K562 (cell line): ENCODE measurements at regions not wholly inside any gene's neighbourhood (a gene's known extent, or its start where the extent isn't known, plus 50 kb on each side); places are given as distances from the start of the nearest gene placed in this dataset.
"Not testable (repeated sequence)": the region's sequence is repeated elsewhere in the genome, so short reads cannot be mapped to it uniquely, and the experiment has no call there.

Source experiments
- BHLHE40 ChIP-seq: IDR thresholded peaks from 2 replicates; pipeline ENCODE4 v1.6.1; 2011; ENCODE audit warnings: low read length, improper control_type of control experiment
- CTCF ChIP-seq, 3 experiments: IDR thresholded peaks in 2 of 3; conservative IDR thresholded peaks in 1 of 3; 2 replicates each; pipeline ENCODE4 v1.5.1; 2011 to 2012; ENCODE audit warnings: low read length in 3 of 3, mild to moderate bottlenecking in 3 of 3, control low read depth in 2 of 3, improper control_type of control experiment in 1 of 3, inconsistent platforms in 1 of 3, low read depth in 1 of 3, mixed read lengths in 1 of 3, moderate library complexity in 1 of 3; ENCODE audit not compliant: insufficient read depth in 2 of 3
- IRF2 ChIP-seq: sonication (generic); formaldehyde crosslinking; IDR thresholded peaks from 2 replicates; pipeline ENCODE4 v1.8.1; 2022; ENCODE audit warnings: mild to moderate bottlenecking, missing genetic modification reagents
- POLR2A ChIP-seq: fragments of 450-650 bp; conservative IDR thresholded peaks from 2 replicates; pipeline ENCODE4 v1.6.1; 2016
- SMC3 ChIP-seq: conservative IDR thresholded peaks from 2 replicates; pipeline ENCODE4 v1.6.1; 2011; ENCODE audit warnings: low read depth, low read length, improper control_type of control experiment; ENCODE audit not compliant: insufficient read depth
- SP1 ChIP-seq: sonication (generic); formaldehyde crosslinking; IDR thresholded peaks from 2 replicates; pipeline ENCODE4 v1.8.1; 2022; ENCODE audit warnings: mild to moderate bottlenecking, missing genetic modification reagents
- ZNF561 ChIP-seq: fragments of 450-650 bp; formaldehyde crosslinking; conservative IDR thresholded peaks from 2 replicates; pipeline ENCODE4 v1.4.0; 2020; ENCODE audit warnings: mild to moderate bottlenecking, moderate library complexity

DNA sequence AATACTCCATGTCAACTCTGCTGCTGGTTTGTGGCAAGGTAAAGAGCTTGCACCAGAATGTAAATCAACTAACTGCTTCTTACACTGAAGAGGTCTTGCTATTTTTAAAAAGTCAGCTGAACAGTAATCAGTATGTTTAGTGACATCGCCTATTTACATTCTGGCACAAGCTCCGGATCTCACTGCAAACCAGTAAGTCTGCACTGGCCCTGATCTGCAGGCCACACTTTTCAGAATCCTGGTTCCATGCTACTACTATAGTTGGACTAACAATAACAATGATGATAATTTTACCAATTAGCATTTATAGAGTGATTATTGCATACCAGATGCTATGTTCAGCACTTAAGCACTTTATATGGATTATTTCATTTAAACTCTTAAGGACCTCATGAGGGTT, 4792.9 kb upstream of the OR11H1 start:
- not testable (repeated sequence) for TF ChIP-seq IRF2; CTCF (IDR thresholded peaks at IDR 0.05 in 2 of 3, conservative IDR thresholded peaks at IDR 0.05 in 1 of 3; ENCODE audit: insufficient read depth in 2 of 3, low read depth in 1 of 3, low read length in 3 of 3); POLR2A; SP1; BHLHE40; ZNF561 (CRISPR knock-in tag); SMC3
